Right lobe of liver (tissue), 4 donors: ENCODE measurements at regions not wholly inside any gene's neighbourhood (a gene's known extent, or its start where the extent isn't known, plus 50 kb on each side); places are given as distances from the start of the nearest gene placed in this dataset.

ENCODE experiments used
- POLR2A ChIP-seq: fragments of 450-650 bp; IDR thresholded peaks from one replicate; pipeline ENCODE4 v1.6.1; 2017; ENCODE audit warnings: antibody characterized with exemption, mild to moderate bottlenecking
- TF ChIP-seq, protein P1 (sequence below), 4 donors: fragments of 200-600 bp in 3 of 4; fragments of 450-650 bp in 1 of 4; IDR thresholded peaks; one replicate each; pipeline versions ENCODE4 v1.5.1 to v1.8.0; 2016 to 2022; ENCODE audit warnings: antibody characterized with exemption in 4 of 4, mild to moderate bottlenecking in 2 of 4
- donor health status: DM: no; HTN: no; CAD: no.
- donor health status: DM: no; HTN: no; CAD: no.
- donor health status: DM: no; HTN: yes; CAD: no.

DNA sequence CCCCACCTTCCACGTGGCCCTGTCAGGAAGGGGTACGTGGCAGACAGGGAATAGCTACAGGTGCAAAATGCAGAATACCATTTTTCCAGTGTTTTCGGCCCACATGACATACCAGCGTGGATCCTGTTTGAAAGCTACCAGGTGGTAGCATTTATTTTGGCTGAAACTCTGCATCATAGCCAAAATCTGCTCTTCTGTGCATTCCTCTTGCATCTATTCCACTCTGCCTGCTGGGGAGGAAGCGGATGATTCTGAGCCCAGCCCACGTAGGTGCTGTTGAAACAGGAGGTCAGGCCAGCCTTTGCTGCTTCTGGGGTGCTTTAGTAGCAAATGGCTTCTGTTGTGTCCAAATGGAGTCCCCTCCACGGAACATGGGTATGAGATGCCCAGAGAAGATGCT lies 670.9 kb upstream of the EEF2KMT start:
- TF ChIP-seq, protein P1, sequence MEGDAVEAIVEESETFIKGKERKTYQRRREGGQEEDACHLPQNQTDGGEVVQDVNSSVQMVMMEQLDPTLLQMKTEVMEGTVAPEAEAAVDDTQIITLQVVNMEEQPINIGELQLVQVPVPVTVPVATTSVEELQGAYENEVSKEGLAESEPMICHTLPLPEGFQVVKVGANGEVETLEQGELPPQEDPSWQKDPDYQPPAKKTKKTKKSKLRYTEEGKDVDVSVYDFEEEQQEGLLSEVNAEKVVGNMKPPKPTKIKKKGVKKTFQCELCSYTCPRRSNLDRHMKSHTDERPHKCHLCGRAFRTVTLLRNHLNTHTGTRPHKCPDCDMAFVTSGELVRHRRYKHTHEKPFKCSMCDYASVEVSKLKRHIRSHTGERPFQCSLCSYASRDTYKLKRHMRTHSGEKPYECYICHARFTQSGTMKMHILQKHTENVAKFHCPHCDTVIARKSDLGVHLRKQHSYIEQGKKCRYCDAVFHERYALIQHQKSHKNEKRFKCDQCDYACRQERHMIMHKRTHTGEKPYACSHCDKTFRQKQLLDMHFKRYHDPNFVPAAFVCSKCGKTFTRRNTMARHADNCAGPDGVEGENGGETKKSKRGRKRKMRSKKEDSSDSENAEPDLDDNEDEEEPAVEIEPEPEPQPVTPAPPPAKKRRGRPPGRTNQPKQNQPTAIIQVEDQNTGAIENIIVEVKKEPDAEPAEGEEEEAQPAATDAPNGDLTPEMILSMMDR (IDR thresholded peaks at IDR 0.05) = no peak
- TF ChIP-seq POLR2A = no peak
